OCI-LY1 (cell line): ENCODE measurements at regions not wholly inside any gene's neighbourhood (a gene's known extent, or its start where the extent isn't known, plus 50 kb on each side); places are given as distances from the start of the nearest gene placed in this dataset.
A peak's percentile ranks its signal among the peaks of the same experiment; 100 is the strongest.

Source experiments
- H2AFZ ChIP-seq: fragments of 200-600 bp; sonication (generic), shearing (Covaris generic); 2 replicates; pipeline ENCODE4 v1.6.0; 2014; ENCODE audit warnings: antibody characterized with exemption, mild to moderate bottlenecking, low read length
- H3F3A ChIP-seq: fragments of 200-600 bp; sonication (generic), shearing (Covaris generic); 2 replicates; pipeline ENCODE4 v1.6.0; 2014; ENCODE audit warnings: mild to moderate bottlenecking, antibody characterized with exemption, low read length, moderate library complexity; ENCODE audit not compliant: insufficient read depth
- H3K27ac ChIP-seq: fragments of 200-600 bp; sonication (generic); 2 replicates; pipeline ENCODE4 v1.5.1; 2014; ENCODE audit warnings: low read length, mixed run types, mild to moderate bottlenecking, low read depth; ENCODE audit not compliant: poor library complexity, severe bottlenecking
- H3K27me3 ChIP-seq: fragments of 200-600 bp; sonication (generic); 2 replicates; pipeline ENCODE4 v1.6.0; 2014; ENCODE audit warnings: antibody characterized with exemption, mild to moderate bottlenecking, low read length, moderate library complexity; ENCODE audit not compliant: insufficient read depth
- H3K36me3 ChIP-seq: fragments of 200-600 bp; sonication (generic); 2 replicates; pipeline ENCODE4 v1.6.1; 2014; ENCODE audit warnings: mild to moderate bottlenecking, antibody characterized with exemption, low read length, moderate library complexity, mixed read lengths; ENCODE audit not compliant: insufficient read depth
- H3K4me1 ChIP-seq: fragments of 200-600 bp; sonication (generic); 2 replicates; pipeline ENCODE4 v1.5.1; 2014; ENCODE audit warnings: mild to moderate bottlenecking, low read length, moderate library complexity; ENCODE audit not compliant: insufficient read depth, severe bottlenecking
- H3K4me2 ChIP-seq: fragments of 200-600 bp; sonication (generic), shearing (Covaris generic); 2 replicates; pipeline ENCODE4 v1.6.1; 2014; ENCODE audit warnings: low read length
- H3K4me3 ChIP-seq: fragments of 200-600 bp; sonication (generic); 2 replicates; pipeline ENCODE4 v1.5.1; 2014; ENCODE audit warnings: low read length, low read depth, mild to moderate bottlenecking, mixed read lengths; ENCODE audit not compliant: poor library complexity, severe bottlenecking
- H3K79me2 ChIP-seq: fragments of 200-600 bp; shearing (Covaris generic); 2 replicates; pipeline ENCODE4 v1.6.1; 2016; ENCODE audit warnings: mixed run types, low read length, mixed read lengths; ENCODE audit not compliant: insufficient read depth
- H3K9ac ChIP-seq: fragments of 200-600 bp; sonication (generic), shearing (Covaris generic); 2 replicates; pipeline ENCODE4 v1.6.1; 2014; ENCODE audit warnings: mild to moderate bottlenecking, low read length, mixed read lengths
- H3K9me2 ChIP-seq: fragments of 200-600 bp; sonication (generic), shearing (Covaris generic); 2 replicates; pipeline ENCODE4 v1.6.1; 2014; ENCODE audit warnings: low read depth, mild to moderate bottlenecking, low read length, mixed read lengths
- H3K9me3 ChIP-seq: fragments of 200-600 bp; shearing (Covaris generic); 2 replicates; pipeline ENCODE4 v1.6.1; 2014; ENCODE audit warnings: low read length, mixed read lengths
- H4K20me1 ChIP-seq: fragments of 200-600 bp; sonication (generic), shearing (Covaris generic); 2 replicates; pipeline ENCODE4 v1.6.0; 2016; ENCODE audit warnings: mild to moderate bottlenecking, low read length; ENCODE audit not compliant: insufficient read depth
- EZH2 ChIP-seq: fragments of 200-600 bp; sonication (generic), shearing (Covaris generic); IDR thresholded peaks from 2 replicates; pipeline ENCODE4 v1.8.0; 2017; ENCODE audit warnings: borderline replicate concordance, mixed run types, mild to moderate bottlenecking, antibody characterized with exemption, low read length, moderate library complexity, mixed read lengths
- TF ChIP-seq, protein P1 (sequence below): fragments of 200-600 bp; sonication (generic), shearing (Covaris generic); IDR thresholded peaks from 2 replicates; pipeline ENCODE4 v1.5.1; 2017; ENCODE audit warnings: mild to moderate bottlenecking, antibody characterized with exemption, low read length, moderate library complexity, mixed read lengths

DNA sequence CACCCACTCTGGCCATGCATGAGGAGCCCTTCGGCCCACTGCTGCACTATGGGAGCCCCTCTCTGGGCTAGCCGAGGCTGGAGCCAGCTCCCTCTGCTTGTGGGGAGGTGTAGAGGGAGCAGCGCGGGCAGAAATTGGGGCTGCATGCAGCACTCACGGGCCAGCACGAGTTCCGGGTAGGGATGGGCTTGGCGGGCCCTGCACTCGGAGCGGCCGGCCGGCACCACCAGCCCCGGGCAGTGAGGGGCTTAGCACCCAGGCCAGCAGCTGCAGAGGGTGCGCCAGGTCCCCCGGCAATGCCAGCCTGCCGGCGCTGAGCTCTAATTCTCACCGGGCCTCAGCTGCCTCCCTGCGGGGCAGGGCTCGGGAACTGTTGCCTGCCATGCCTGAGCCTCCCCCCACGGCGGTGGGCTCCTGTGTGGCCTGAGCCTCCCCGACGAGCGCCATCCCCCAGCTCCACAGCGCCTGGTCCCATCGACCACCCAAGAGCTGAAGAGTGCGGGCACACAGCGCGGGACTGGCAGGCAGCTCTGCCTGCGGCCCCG lies 209.0 kb downstream of the LTN1 start:
- Histone ChIP-seq H4K20me1 (no peaks in the 10 kb centered on the region), H3K79me2 (no peaks in the 10 kb centered on the region), H3K36me3 (no peaks in the 10 kb centered on the region), H3K9ac (no peak overlapping the region), H3K4me3 (no peak overlapping the region), H3K27ac (no peak overlapping the region), H2AFZ (no peak overlapping the region), H3F3A (no peaks in the 10 kb centered on the region), H3K27me3 (no peaks in the 10 kb centered on the region), H3K9me3 (no peaks in the 10 kb centered on the region), H3K9me2 (no peaks in the 10 kb centered on the region), H3K4me1 (no peaks in the 10 kb centered on the region), H3K4me2 (no peak overlapping the region)
- no peak for TF ChIP-seq EZH2
- TF ChIP-seq, protein P1, sequence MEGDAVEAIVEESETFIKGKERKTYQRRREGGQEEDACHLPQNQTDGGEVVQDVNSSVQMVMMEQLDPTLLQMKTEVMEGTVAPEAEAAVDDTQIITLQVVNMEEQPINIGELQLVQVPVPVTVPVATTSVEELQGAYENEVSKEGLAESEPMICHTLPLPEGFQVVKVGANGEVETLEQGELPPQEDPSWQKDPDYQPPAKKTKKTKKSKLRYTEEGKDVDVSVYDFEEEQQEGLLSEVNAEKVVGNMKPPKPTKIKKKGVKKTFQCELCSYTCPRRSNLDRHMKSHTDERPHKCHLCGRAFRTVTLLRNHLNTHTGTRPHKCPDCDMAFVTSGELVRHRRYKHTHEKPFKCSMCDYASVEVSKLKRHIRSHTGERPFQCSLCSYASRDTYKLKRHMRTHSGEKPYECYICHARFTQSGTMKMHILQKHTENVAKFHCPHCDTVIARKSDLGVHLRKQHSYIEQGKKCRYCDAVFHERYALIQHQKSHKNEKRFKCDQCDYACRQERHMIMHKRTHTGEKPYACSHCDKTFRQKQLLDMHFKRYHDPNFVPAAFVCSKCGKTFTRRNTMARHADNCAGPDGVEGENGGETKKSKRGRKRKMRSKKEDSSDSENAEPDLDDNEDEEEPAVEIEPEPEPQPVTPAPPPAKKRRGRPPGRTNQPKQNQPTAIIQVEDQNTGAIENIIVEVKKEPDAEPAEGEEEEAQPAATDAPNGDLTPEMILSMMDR = no peak

DNA sequence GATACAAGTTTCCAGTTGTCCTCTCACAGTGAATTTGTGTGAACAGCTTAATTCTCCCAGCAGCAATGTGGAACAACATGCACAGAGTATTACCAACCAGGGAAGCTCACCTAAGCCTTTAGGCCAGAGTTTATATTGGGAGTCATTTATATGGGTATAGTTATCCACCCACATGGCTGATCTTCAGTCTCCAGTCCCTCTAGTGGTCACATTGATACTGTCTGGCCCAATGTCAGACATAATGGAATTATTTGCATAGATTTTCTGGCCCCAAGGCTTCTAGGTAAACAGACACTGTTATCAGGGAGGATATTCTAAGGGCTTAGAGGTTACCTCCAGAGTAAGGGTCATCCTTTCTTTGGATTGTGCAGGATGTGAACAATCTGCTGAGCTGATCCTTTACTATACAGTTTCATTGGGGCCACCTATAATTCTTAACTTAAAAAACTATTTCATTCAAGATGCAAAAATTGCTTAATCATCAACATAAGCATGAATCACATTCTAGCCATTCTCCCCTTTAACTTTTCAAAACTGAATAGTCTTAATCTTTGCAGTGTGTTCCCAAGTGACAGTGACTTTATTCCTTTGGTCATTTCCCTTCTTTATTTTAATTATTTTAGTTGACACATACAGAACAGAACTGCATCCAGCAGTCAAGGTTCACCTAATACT lies 210.9 kb downstream of the LTN1 start:
- Histone ChIP-seq H3K9me2 (no peaks in the 10 kb centered on the region), H3K27me3 (no peaks in the 10 kb centered on the region; the same call in 1 of the 2 replicates), H3F3A (no peaks in the 10 kb centered on the region), H3K79me2 (no peaks in the 10 kb centered on the region), H4K20me1 (no peaks in the 10 kb centered on the region), H3K4me1 (no peaks in the 10 kb centered on the region), H3K9me3 (no peaks in the 10 kb centered on the region), H3K36me3 (no peaks in the 10 kb centered on the region), H3K9ac (no peak overlapping the region), H2AFZ (no peak overlapping the region), H3K27ac (no peak overlapping the region), H3K4me3 (no peak overlapping the region), H3K4me2 (no peak overlapping the region)
- TF ChIP-seq, protein P1 = peak; percentile 43
- TF ChIP-seq EZH2 = no peak

DNA sequence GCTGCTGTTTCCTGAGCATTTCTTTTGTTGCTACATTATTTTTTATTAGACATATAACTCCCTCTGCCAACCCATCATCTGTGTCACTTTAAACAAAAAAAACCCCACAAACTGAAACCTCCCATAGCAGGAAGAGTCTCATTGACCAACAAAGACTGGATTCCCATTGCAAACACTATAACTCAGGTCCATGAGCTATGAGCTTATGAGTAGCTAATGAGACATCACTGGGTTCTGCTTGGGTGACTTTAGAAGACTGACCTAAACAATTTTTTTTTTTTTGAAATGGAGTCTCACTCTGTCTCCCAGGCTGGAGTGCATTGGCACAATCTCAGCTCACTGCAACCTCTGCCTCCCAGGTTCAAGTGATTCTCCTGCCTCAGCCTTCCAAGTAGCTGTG lies 212.8 kb downstream of the LTN1 start:
- H3K27me3 ChIP-seq = no peaks in the 10 kb centered on the region; the same call in 1 of the 2 replicates
- no peaks in the 10 kb centered on the region for H4K20me1 ChIP-seq
- no peak overlapping the region for H3K4me3 ChIP-seq
- no peaks in the 10 kb centered on the region for H3K36me3 ChIP-seq
- H3K9me3 ChIP-seq = no peaks in the 10 kb centered on the region
- TF ChIP-seq, protein P1 = no peak
- no peak for TF ChIP-seq EZH2
- H3K27ac ChIP-seq = no peak overlapping the region
- H3K79me2 ChIP-seq = no peaks in the 10 kb centered on the region
- no peak overlapping the region for H3K9ac ChIP-seq
- H2AFZ ChIP-seq = no peak overlapping the region
- no peaks in the 10 kb centered on the region for H3K9me2 ChIP-seq
- no peaks in the 10 kb centered on the region for H3F3A ChIP-seq
- no peaks in the 10 kb centered on the region for H3K4me1 ChIP-seq
- H3K4me2 ChIP-seq = no peak overlapping the region
